CD14-positive monocyte (primary cell): ENCODE measurements at regions not wholly inside any gene's neighbourhood (a gene's known extent, or its start where the extent isn't known, plus 50 kb on each side); places are given as distances from the start of the nearest gene placed in this dataset.
"Not testable (repeated sequence)": the region's sequence is repeated elsewhere in the genome, so short reads cannot be mapped to it uniquely, and the experiment has no call there.

ENCODE experiments used
- DNase-seq, 3 donors: peaks; one replicate each; pipeline ENCODE4 v3.0.0-alpha.2; 2011 to 2022
- H2AFZ ChIP-seq: 2 replicates; pipeline ENCODE4 v1.6.0; 2012; ENCODE audit warnings: mild to moderate bottlenecking, low read depth, low read length, inconsistent platforms; ENCODE audit not compliant: insufficient read depth, poor library complexity, severe bottlenecking
- H3K27ac ChIP-seq, 2 donors: 1 replicate in 1 of 2; 2 replicates in 1 of 2; pipeline ENCODE4 v1.5.1; 2012 to 2013; ENCODE audit warnings: low read length in 2 of 2, control low read depth in 1 of 2, inconsistent platforms in 1 of 2, low read depth in 1 of 2, mild to moderate bottlenecking in 1 of 2
- H3K27me3 ChIP-seq, 2 donors: one replicate each; pipeline versions ENCODE4 v1.6.0 to v1.6.1; 2011 to 2013; ENCODE audit warnings: low read length in 2 of 2; ENCODE audit not compliant: control insufficient read depth in 2 of 2, insufficient read depth in 2 of 2
- H3K36me3 ChIP-seq, 2 donors: replicated peaks in 1 of 2; 1 replicate in 1 of 2; 2 replicates in 1 of 2; pipeline versions ENCODE4 v1.5.1 to v1.6.1; 2012 to 2013; ENCODE audit warnings: low read length in 2 of 2, control low read depth in 1 of 2, inconsistent platforms in 1 of 2, mild to moderate bottlenecking in 1 of 2; ENCODE audit not compliant: insufficient read depth in 2 of 2, control insufficient read depth in 1 of 2
- H3K4me1 ChIP-seq, 2 donors: 1 replicate in 1 of 2; 2 replicates in 1 of 2; pipeline versions ENCODE4 v1.5.1 to v1.6.1; 2012 to 2013; ENCODE audit warnings: low read length in 2 of 2, control low read depth in 1 of 2, inconsistent platforms in 1 of 2, mild to moderate bottlenecking in 1 of 2, moderate library complexity in 1 of 2; ENCODE audit not compliant: insufficient read depth in 2 of 2, control insufficient read depth in 1 of 2
- H3K4me2 ChIP-seq: replicated peaks from 2 replicates; pipeline ENCODE3; 2012; ENCODE audit warnings: low read length, moderate library complexity, mild to moderate bottlenecking; ENCODE audit not compliant: poor library complexity, severe bottlenecking; ENCODE audit errors: extremely low read depth
- H3K4me3 ChIP-seq, 3 experiments: fragments of 200-600 bp in 1 of 3; sonication (generic) in 1 of 3; replicated peaks in 1 of 3; 1 replicate in 2 of 3; 2 replicates in 1 of 3; pipeline ENCODE4 v1.5.1; 2011 to 2013; ENCODE audit warnings: low read length in 3 of 3, mild to moderate bottlenecking in 3 of 3, control low read depth in 2 of 3, low read depth in 2 of 3, inconsistent platforms in 1 of 3, moderate library complexity in 1 of 3
- H3K79me2 ChIP-seq: 2 replicates; pipeline ENCODE4 v1.6.0; 2012; ENCODE audit warnings: mild to moderate bottlenecking, control low read depth, inconsistent platforms, low read length, moderate library complexity; ENCODE audit not compliant: insufficient read depth
- H3K9ac ChIP-seq: 2 replicates; pipeline ENCODE4 v1.6.0; 2017; ENCODE audit warnings: low read length, mild to moderate bottlenecking; ENCODE audit not compliant: insufficient read depth, poor library complexity, severe bottlenecking
- H3K9me3 ChIP-seq, 2 donors: replicated peaks in 1 of 2; 1 replicate in 1 of 2; 2 replicates in 1 of 2; pipeline versions ENCODE4 v1.5.1 to v1.6.1; 2012 to 2013; ENCODE audit warnings: low read length in 2 of 2, control low read depth in 1 of 2; ENCODE audit not compliant: control insufficient read depth in 1 of 2, insufficient read depth in 1 of 2
- H4K20me1 ChIP-seq: 2 replicates; pipeline ENCODE4 v1.6.0; 2012; ENCODE audit warnings: mild to moderate bottlenecking, low read length, control low read depth, moderate library complexity; ENCODE audit not compliant: insufficient read depth
- H3K27ac Mint-ChIP-seq, 7 donors: one replicate each; pipeline ENCODE4 v1.8.0; 2020; ENCODE audit warnings: mild to moderate bottlenecking in 7 of 7, mixed read lengths in 7 of 7, moderate library complexity in 6 of 7, inconsistent platforms in 2 of 7
- H3K27me3 Mint-ChIP-seq, 3 donors: one replicate each; pipeline ENCODE4 v1.8.0; 2021 to 2022; ENCODE audit warnings: low read depth in 3 of 3, mild to moderate bottlenecking in 3 of 3, mixed read lengths in 3 of 3, moderate library complexity in 3 of 3, inconsistent platforms in 1 of 3
- H3K36me3 Mint-ChIP-seq, 2 donors: one replicate each; pipeline ENCODE4 v1.8.0; 2020; ENCODE audit warnings: mixed read lengths in 2 of 2, inconsistent platforms in 1 of 2, mild to moderate bottlenecking in 1 of 2
- H3K4me1 Mint-ChIP-seq: one replicate; pipeline ENCODE4 v1.8.0; 2020; ENCODE audit warnings: mild to moderate bottlenecking, mixed read lengths
- H3K4me3 Mint-ChIP-seq, 2 donors: one replicate each; pipeline ENCODE4 v1.8.0; 2020; ENCODE audit warnings: mild to moderate bottlenecking in 2 of 2, mixed read lengths in 2 of 2, moderate library complexity in 1 of 2
- H3K9me3 Mint-ChIP-seq, 7 donors: one replicate each; pipeline ENCODE4 v1.8.0; 2020 to 2022; ENCODE audit warnings: mixed read lengths in 7 of 7, mild to moderate bottlenecking in 6 of 7, moderate library complexity in 6 of 7, inconsistent platforms in 2 of 7
- CTCF ChIP-seq: fragments of 200-600 bp; IDR thresholded peaks from one replicate; pipeline ENCODE4 v1.8.0; 2022; ENCODE audit warnings: antibody characterized with exemption, mild to moderate bottlenecking
- WGBS: methylation state at CpG from one replicate; pipeline ENCODE4 v1.1.5; 2013; ENCODE audit warnings: missing lambda C conversion rate; ENCODE audit not compliant: insufficient coverage; 5-methylcytosine and 5-hydroxymethylcytosine counted together
- intact Hi-C, 2 donors: fragments of 100-400 bp; cut with micrococcal nuclease; formaldehyde crosslinking; loops; one replicate each; pipeline versions ENCODE4 v1.15.0 to v1.15.1; 2023

GRCh38 chr20:56916345-56916622, 287.2 kb downstream of the TFAP2C start:
- intact Hi-C loops = no loop called here
- no peak overlapping the region for H3K4me3 Mint-ChIP-seq
- no peak for DNase-seq
- H3K79me2 ChIP-seq = no peaks in the 10 kb centered on the region
- WGBS = 92% methylated on average over 9 of the region's 10 CpGs
- H3K27ac Mint-ChIP-seq = no peak overlapping the region
- H3K36me3 Mint-ChIP-seq = no peaks in the 10 kb centered on the region
- no peak for TF ChIP-seq CTCF
- H3K27ac ChIP-seq = no peak overlapping the region
- no peaks in the 10 kb centered on the region for H3K36me3 ChIP-seq
- peaks cover 0 to 2% (median 0%) of the 10 kb centered on the region in 7 donors for H3K9me3 Mint-ChIP-seq
- no peaks in the 10 kb centered on the region for H3K9me3 ChIP-seq
- no peak overlapping the region for H3K9ac ChIP-seq
- H3K4me1 ChIP-seq = no peaks in the 10 kb centered on the region
- H3K27me3 Mint-ChIP-seq = peaks cover 2 to 11% (median 10%) of the 10 kb centered on the region in 3 donors
- no peaks in the 10 kb centered on the region for H3K4me1 Mint-ChIP-seq
- no peak overlapping the region for H2AFZ ChIP-seq
- H3K4me2 ChIP-seq = no peak overlapping the region
- no peaks in the 10 kb centered on the region for H3K27me3 ChIP-seq
- H3K4me3 ChIP-seq = no peak overlapping the region
- H4K20me1 ChIP-seq = no peaks in the 10 kb centered on the region

- intact Hi-C loops, H3K4me3 ChIP-seq, H3K9ac ChIP-seq, H3K4me1 ChIP-seq, H3K36me3 ChIP-seq, H3K4me3 Mint-ChIP-seq, H3K4me2 ChIP-seq, H3K9me3 Mint-ChIP-seq, H3K27ac Mint-ChIP-seq, H3K36me3 Mint-ChIP-seq, H2AFZ ChIP-seq, H3K79me2 ChIP-seq, H3K4me1 Mint-ChIP-seq, H3K27ac ChIP-seq, H3K9me3 ChIP-seq, DNase-seq, H4K20me1 ChIP-seq: not testable (repeated sequence)
- H3K27me3 ChIP-seq = peaks cover 23 to 31% of the 10 kb centered on the region in 2 donors
- H3K27me3 Mint-ChIP-seq = peaks cover 35 to 41% (median 35%) of the 10 kb centered on the region in 3 donors
- no CpG with 5 or more reads among the region's 4 CpGs for WGBS
These were observed 290.9 kb downstream of the TFAP2C start for GRCh38 chr20:56920041-56920440.
